ENCODE measurements at regions not wholly inside any gene's neighbourhood (a gene's known extent, or its start where the extent isn't known, plus 50 kb on each side); places are given as distances from the start of the nearest gene placed in this dataset.

DNA sequence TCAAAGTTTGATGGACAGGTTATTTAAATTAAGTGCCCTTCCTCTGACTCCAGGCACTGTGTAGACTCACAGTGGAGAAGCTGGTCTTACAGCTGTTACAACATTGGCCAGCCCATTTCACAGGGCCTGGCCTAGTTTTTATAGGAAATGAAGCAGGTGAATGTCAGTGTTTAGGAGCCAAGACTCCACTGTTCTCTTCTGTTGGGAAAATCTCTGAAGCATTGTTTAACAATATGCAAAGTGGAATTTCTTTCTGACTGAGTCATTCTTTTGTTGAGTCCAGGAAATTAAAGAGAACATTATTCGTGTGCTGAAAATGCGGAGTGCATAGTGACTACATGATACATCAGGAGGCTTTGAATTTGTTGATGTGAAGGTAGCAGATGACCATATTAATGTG, 64.7 kb downstream of the ARRDC4 start:
- TF ChIP-seq GATA3 (IDR thresholded peaks at IDR 0.05; ENCODE audit: low read depth, low read length), result no peak
- TF ChIP-seq GATA2 (IDR thresholded peaks at IDR 0.05; ENCODE audit: low read depth, low read length), result no peak

DNA sequence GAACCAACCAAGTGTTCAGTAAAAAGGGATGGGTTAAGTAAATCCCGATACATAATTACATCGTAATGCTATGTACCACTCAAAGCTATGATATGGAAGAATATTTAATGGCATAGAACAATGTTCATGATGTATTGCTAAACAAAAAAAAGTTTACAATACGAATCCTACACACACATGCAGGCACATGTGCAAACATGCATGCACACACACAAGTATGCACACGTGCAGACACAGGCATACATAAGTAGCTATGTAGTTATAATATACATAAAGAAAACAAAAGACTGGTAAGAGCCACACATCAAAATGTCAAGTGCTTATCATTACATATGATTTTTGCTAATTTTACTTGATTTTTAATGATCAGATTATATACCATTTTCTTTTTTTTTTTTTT, 74.2 kb downstream of the ARRDC4 start:
- TF ChIP-seq GATA2 (IDR thresholded peaks at IDR 0.05; ENCODE audit: low read depth, low read length) (no peak), GATA3 (IDR thresholded peaks at IDR 0.05; ENCODE audit: low read depth, low read length) (no peak)

DNA sequence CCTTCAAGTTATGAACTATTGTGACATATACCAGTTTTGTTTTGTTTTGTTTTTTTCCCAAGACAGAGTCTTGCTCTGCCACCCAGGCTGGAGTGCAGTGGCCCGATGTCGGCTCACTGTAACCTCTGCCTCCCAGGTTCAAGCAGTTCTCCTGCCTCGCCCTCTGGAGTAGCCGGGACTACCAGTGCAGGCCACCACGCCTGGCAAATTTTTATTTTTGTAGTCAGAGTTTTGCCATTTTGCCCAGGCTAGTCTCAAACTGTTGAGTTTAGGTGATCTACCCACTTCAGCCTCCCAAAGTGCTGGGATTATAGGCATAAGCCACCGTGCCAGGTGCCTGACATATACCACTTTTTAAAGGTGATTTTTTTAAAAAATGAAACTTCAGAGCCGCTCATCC, 74.6 kb downstream of the ARRDC4 start:
- no peak for TF ChIP-seq GATA3 (IDR thresholded peaks at IDR 0.05; ENCODE audit: low read depth, low read length)

DNA sequence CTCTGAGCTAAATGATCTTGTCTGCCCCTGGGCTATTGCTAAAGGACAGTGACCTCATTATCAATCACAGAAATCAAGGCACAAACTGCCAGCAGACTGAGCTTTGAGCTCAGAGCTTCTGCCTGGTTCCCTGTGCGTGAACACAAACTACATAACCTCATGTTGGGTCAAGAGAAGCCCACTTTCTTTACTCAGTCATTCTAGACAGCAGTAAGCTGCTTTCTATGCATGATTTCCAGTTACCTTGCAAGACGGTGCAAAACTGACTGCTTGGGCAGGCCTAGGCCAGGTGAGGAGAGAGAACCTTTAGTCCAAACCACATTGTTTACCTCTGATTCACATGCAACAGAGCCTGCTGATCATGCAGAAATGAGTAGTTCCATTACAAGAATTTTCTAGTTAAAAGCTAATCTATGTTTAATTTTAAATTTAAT, 75.1 kb downstream of the ARRDC4 start:
- TF ChIP-seq GATA3 (IDR thresholded peaks at IDR 0.05; ENCODE audit: low read depth, low read length), result no peak
- no peak for TF ChIP-seq GATA2 (IDR thresholded peaks at IDR 0.05; ENCODE audit: low read depth, low read length)

DNA sequence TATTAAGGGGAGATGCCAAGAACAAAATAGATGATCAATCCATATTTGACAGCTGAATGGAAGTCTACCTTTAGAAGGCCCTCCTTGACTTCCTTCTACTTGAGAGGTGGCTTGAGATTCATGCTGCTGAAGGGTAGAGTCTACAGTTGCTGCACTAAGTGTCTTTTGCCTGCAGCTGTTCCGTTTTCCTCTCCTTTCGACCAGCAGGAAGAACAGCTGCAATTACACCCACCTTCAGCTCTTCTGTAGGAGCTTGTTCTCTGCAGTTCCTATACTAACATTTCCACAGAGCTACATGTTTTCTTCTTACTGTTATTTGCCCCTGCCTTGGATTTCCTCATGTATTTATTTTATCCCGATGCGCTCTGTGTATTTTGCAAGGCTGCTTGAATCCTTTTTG, 79.1 kb downstream of the ARRDC4 start:
- TF ChIP-seq GATA2 (IDR thresholded peaks at IDR 0.05; ENCODE audit: low read depth, low read length), result no peak
- TF ChIP-seq GATA3 (IDR thresholded peaks at IDR 0.05; ENCODE audit: low read depth, low read length), result no peak

DNA sequence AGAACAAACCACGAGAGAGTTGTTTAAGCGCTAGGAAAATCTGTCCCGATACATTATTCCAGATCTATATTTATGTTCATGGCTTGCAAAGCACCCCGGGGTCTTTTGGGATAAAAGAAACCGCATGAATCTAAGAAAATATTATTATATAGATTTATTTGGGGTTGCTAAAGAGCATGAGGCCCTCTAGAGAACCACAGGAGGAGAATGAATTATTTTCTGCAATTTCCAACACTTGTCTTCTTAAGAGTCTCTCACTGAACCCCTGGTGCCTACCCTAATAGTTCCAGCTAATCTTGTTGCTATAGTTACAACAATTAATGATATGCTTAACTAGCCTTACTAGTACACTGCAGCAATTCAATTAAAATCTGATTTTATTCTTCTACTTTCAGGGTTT, 79.6 kb downstream of the ARRDC4 start:
- TF ChIP-seq GATA3 (IDR thresholded peaks at IDR 0.05; ENCODE audit: low read depth, low read length) (no peak), GATA2 (IDR thresholded peaks at IDR 0.05; ENCODE audit: low read depth, low read length) (no peak)

DNA sequence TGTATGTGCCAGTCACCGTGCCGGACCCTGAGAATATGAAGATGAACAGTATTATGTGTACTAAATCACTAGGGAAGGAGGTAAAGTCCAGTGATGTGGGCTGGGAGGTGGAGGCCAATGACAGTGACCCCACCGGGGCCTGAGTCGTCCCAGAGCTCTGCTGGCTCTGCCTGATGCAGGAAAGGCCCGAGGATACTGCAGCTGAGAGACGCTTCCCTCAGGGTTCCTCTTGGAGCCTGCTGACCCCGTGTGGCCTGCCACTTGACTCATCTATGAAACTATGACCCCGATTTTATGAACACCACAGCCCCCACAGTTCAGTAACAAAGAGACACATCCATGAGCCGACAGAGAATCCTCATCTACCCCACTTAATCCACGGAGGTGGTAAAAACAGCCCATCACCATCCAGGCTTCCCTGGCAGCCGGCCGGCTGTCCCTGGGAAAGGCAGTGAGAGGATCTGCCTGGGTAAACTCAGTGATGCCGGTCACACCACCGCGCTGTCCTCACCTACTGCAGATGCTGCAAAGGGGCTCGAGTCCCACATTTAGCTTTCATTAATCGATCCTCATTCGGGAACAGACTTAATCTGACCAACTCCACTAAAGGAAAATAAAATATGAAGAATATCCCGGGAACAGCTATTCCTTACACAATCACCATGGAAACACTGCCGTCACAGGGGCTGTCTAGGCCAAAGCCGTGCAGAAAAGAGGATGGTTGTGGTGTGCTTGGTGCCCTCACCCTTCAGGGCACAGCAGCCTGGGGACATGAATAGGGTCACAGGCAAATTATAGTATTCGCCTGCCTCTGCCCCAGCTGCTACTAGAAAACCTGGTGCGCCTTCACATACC, 82.9 kb downstream of the ARRDC4 start:
- no peak for TF ChIP-seq GATA3 (IDR thresholded peaks at IDR 0.05; ENCODE audit: low read depth, low read length)
- no peak for TF ChIP-seq GATA2 (IDR thresholded peaks at IDR 0.05; ENCODE audit: low read depth, low read length)

DNA sequence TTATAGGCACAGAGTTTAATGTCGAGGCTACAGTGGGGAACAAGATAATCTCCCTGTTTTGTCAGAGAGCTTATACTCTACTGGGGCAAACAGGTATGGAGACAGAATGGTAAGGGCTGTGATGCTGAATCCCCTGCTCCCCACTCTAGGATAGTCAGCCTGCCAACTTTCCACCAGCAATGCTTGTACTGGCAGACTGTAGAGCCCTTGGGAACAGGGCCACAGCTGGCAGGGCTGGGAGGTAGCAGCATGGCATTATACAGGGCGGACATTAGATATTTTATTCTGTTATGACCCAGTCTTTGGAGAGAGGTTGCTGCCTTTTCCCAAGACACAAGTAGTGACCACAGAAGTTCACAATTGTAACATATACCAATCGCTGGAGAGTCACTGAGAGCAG, 91.2 kb downstream of the ARRDC4 start:
- no peak for TF ChIP-seq GATA2 (IDR thresholded peaks at IDR 0.05; ENCODE audit: low read depth, low read length)
- no peak for TF ChIP-seq GATA3 (IDR thresholded peaks at IDR 0.05; ENCODE audit: low read depth, low read length)

DNA sequence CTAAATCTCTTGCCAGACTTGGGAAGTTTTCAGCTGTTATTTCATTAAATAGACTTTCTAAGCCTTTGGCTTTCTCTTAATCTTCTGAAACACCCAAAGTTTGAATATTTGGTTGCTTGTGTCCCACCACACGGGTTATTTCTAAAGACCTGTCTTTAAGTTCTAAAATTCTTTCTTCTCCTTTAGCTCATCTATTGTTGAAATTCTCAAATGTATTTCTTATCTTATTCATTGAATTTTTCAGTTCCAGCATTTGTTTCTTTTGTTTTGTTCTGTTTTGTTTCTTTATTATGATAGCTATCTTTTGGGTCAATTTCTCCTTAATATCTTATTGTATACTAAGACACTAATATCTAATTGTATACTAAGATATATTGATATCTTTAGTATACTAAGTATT, 97.0 kb downstream of the ARRDC4 start:
- no peak for TF ChIP-seq GATA2 (IDR thresholded peaks at IDR 0.05; ENCODE audit: low read depth, low read length)
- no peak for TF ChIP-seq GATA3 (IDR thresholded peaks at IDR 0.05; ENCODE audit: low read depth, low read length)

DNA sequence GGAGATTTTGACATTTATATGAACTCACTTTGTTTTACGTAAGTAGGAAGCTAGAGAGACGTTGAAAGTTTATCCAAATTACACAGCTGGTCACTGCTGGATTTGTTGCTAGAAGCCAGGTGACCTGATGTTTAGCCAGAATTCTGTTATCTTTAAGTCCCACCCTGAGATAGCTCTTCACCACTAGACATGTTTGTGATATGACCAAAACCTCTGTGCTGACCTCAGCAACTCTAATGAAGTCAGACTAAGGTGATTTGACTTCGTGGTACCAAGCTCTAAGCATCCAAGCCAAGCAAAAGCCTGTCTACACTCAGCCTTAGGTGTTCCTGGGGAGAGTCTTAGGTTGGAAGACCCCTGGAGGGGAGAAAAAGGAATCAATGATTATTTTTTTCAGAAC, 102.4 kb downstream of the ARRDC4 start:
- TF ChIP-seq GATA2 (IDR thresholded peaks at IDR 0.05; ENCODE audit: low read depth, low read length) (no peak), GATA3 (IDR thresholded peaks at IDR 0.05; ENCODE audit: low read depth, low read length) (no peak)

DNA sequence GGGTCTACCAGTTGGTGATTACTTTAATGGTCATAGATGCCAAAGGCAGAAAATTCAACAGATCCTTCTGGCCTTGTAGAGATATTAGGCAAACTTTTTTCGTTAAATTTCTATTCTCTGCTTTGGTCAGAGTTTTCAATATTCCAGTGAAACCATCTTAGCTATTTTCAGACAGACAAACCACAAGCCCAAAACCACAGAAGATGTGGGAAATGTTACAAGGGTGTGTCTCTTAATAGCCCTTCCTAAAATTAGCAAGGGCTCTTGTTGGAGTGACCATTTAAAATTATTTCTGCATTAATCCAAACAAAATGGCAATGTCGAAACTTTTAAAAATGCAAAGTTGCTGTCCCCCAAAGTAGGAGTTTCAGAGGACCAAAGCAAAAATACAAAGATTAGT, 102.8 kb downstream of the ARRDC4 start:
- TF ChIP-seq GATA2 (IDR thresholded peaks at IDR 0.05; ENCODE audit: low read depth, low read length), result no peak

DNA sequence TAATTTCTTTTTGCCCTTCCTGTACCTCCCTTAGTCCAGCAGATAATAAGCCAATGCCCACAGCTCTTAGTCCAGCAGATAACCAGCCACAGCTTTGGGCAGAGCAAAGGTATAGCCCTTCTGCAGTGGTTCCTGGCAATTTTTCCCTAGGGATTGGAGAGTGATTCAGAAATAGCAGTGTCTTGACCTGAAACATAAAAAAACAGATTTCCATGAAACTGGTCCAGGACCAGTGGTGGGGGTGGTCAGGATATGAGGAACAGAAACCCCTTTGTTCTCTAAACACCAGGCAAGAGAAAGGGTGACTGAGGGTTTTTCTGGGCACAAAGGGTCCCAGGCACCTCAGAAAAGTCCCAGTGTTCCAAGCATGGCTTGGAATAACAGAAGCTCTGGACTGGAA, 103.4 kb downstream of the ARRDC4 start:
- TF ChIP-seq GATA3 (IDR thresholded peaks at IDR 0.05; ENCODE audit: low read depth, low read length), result no peak
- no peak for TF ChIP-seq GATA2 (IDR thresholded peaks at IDR 0.05; ENCODE audit: low read depth, low read length)

DNA sequence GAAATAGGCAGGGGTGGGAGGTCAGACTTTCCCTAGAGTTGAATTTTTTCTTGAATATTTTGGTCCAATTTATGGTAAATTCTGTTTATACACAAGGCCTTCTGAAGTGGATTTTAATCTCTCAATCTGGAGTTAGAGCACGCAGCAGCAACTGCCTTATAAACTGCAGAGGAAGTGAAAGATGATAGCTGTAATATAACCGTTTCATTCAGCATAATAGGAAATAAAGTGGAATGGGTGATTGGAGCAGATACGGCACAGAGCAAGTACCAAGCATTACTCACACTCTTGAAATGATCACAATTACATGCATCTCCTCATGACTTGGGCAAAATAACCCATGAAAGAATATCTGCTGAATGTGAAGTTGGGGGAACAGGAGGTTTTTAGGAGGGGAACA, 106.8 kb downstream of the ARRDC4 start:
- TF ChIP-seq GATA3 (IDR thresholded peaks at IDR 0.05; ENCODE audit: low read depth, low read length) (no peak), GATA2 (IDR thresholded peaks at IDR 0.05; ENCODE audit: low read depth, low read length) (no peak)

DNA sequence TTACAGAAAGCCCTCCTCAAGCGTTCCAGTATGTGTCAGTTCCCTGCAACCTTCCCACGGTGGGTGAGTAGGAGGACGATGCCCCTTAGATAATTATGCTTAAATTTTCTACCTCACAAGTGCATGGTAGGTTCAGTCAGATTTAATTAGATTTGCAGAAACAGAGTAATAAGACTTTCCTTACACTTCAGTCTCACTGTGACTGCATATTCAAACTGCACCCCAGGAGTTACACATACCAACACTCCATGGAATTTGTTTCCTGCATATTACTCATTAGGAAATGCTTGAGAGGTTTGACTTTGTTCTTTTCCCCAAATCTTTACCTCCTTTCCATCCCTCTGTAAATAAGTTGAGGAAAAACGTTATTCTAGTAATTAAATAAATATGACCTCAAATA, 108.8 kb downstream of the ARRDC4 start:
- TF ChIP-seq GATA2 (IDR thresholded peaks at IDR 0.05; ENCODE audit: low read depth, low read length) (no peak), GATA3 (IDR thresholded peaks at IDR 0.05; ENCODE audit: low read depth, low read length) (no peak)

DNA sequence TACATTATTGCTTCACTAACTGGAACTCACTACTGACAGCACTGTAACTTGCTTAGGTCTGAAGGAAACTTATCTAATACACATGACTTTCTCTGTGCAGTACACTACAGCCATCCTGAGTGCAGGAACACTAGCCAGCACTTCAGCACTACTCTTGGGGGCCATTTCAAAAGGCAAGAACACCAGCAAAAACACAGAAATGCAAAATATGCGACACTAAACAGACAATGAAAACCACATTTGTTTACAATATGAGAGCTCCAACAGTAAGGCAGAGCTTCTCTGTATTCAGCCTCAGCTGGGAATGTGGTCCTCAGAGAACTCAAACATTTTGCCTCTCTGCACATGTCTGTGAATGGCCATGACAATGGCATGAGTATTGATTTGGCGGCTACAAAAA, 109.6 kb downstream of the ARRDC4 start:
- no peak for TF ChIP-seq GATA2 (IDR thresholded peaks at IDR 0.05; ENCODE audit: low read depth, low read length)
- TF ChIP-seq GATA3 (IDR thresholded peaks at IDR 0.05; ENCODE audit: low read depth, low read length), result no peak

DNA sequence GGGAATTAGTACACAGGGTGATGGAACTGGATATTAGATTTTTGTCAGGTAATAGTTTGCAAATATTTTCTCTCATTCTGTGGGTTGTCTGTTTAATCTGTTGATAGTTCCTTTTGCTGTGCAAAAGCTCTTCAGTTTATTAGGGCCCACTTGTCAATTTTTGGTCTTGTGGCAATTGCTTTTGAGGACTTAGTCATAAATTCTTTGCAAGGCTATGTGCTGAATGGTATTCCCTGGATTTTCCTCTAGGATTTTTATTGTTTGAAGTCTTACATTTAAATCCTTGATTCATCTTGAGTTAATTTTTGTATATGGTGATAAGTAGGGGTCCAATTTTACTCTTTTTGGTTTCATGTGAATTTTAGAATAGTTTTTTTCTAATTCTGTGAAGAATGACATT, 111.3 kb downstream of the ARRDC4 start:
- TF ChIP-seq GATA3 (IDR thresholded peaks at IDR 0.05; ENCODE audit: low read depth, low read length), result no peak
- TF ChIP-seq GATA2 (IDR thresholded peaks at IDR 0.05; ENCODE audit: low read depth, low read length), result no peak
